Fibroblast of lung (primary cell): ENCODE measurements at regions not wholly inside any gene's neighbourhood (a gene's known extent, or its start where the extent isn't known, plus 50 kb on each side); places are given as distances from the start of the nearest gene placed in this dataset.
A peak's percentile ranks its signal among the peaks of the same experiment; 100 is the strongest.

ENCODE experiments used
- DNase-seq, 2 donors: peaks; one replicate each; pipeline versions ENCODE4 v3.0.0 to v3.0.0-alpha.2; 2010; ENCODE audit warnings: low read depth in 2 of 2
- H2AFZ ChIP-seq: 2 replicates; pipeline ENCODE4 v1.5.1; 2012; ENCODE audit warnings: low read length, control low read depth, inconsistent platforms
- H3K27ac ChIP-seq: 2 replicates; pipeline ENCODE4 v1.5.1; 2011; ENCODE audit warnings: low read length, control low read depth; ENCODE audit not compliant: insufficient read depth
- H3K27me3 ChIP-seq: 2 replicates; pipeline ENCODE4 v1.5.1; 2011; ENCODE audit warnings: mild to moderate bottlenecking, low read length; ENCODE audit not compliant: control insufficient read depth, insufficient read depth
- H3K36me3 ChIP-seq: 2 replicates; pipeline ENCODE4 v1.5.1; 2011; ENCODE audit warnings: low read length; ENCODE audit not compliant: control insufficient read depth, insufficient read depth
- H3K4me1 ChIP-seq: 2 replicates; pipeline ENCODE4 v1.5.1; 2011; ENCODE audit warnings: low read length; ENCODE audit not compliant: control insufficient read depth, insufficient read depth; ENCODE audit errors: extremely low read depth
- H3K4me2 ChIP-seq: 2 replicates; pipeline ENCODE4 v1.5.1; 2011; ENCODE audit warnings: low read length, control low read depth; ENCODE audit not compliant: insufficient read depth; ENCODE audit errors: extremely low read depth
- H3K4me3 ChIP-seq, 4 experiments: fragments of 200-600 bp in 1 of 4; sonication (generic) in 1 of 4; replicated peaks in 1 of 4; 2 replicates each; pipeline ENCODE4 v1.5.1; 2011 to 2016; ENCODE audit warnings: low read length in 4 of 4, low read depth in 3 of 4, mild to moderate bottlenecking in 3 of 4, control low read depth in 2 of 4, inconsistent platforms in 1 of 4, mixed read lengths in 1 of 4; ENCODE audit not compliant: insufficient read depth in 1 of 4; ENCODE audit errors: control extremely low read depth in 1 of 4
- H3K79me2 ChIP-seq: 2 replicates; pipeline ENCODE4 v1.5.1; 2012; ENCODE audit warnings: mild to moderate bottlenecking, low read length, inconsistent platforms; ENCODE audit not compliant: control insufficient read depth, insufficient read depth
- H3K9ac ChIP-seq: 2 replicates; pipeline ENCODE4 v1.5.1; 2011; ENCODE audit warnings: mild to moderate bottlenecking, low read length, control low read depth; ENCODE audit not compliant: insufficient read depth
- H3K9me3 ChIP-seq: 2 replicates; pipeline ENCODE4 v1.5.1; 2012; ENCODE audit warnings: low read depth, low read length; ENCODE audit not compliant: control insufficient read depth, insufficient read depth
- H4K20me1 ChIP-seq: 2 replicates; pipeline ENCODE4 v1.5.1; 2011; ENCODE audit warnings: low read length; ENCODE audit not compliant: control insufficient read depth, insufficient read depth; ENCODE audit errors: extremely low read depth
- EZH2 ChIP-seq: IDR thresholded peaks from 2 replicates; pipeline ENCODE4 v1.5.1; 2012; ENCODE audit warnings: low read length, control low read depth, mild to moderate bottlenecking; ENCODE audit errors: missing control alignments
- TF ChIP-seq, protein P1 (sequence below), 2 donors: IDR thresholded peaks in 1 of 2; conservative IDR thresholded peaks in 1 of 2; 1 replicate in 1 of 2; 2 replicates in 1 of 2; pipeline ENCODE4 v1.5.1; 2011 to 2012; ENCODE audit warnings: low read length in 2 of 2, control low read depth in 1 of 2, inconsistent platforms in 1 of 2, low read depth in 1 of 2, mild to moderate bottlenecking in 1 of 2

DNA sequence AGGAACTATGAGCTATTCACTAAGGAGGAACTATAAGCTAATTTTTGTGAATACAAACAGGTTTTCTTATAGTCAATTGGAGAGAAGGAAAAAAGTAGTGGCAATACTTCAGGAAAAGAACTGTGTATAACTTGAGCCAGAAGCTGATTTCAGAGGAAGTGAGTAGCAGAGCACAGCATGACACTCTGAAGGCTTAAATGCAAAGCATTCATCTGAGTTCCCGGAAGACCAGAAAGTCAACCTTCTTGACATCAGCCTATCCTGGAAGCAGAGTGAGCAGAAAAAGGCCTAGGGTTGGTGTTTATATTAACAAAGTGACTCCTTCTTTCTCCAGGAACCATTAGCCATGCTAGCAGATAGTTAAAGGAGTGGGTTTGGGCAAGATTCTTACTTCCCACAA, 545.2 kb downstream of the MRPL39 start:
- no peaks in the 10 kb centered on the region for H3K27me3 ChIP-seq
- no peak overlapping the region for H2AFZ ChIP-seq
- no peaks in the 10 kb centered on the region for H3K79me2 ChIP-seq
- H3K4me1 ChIP-seq = no peaks in the 10 kb centered on the region
- no peak overlapping the region for H3K27ac ChIP-seq
- H3K4me3 ChIP-seq = no peak overlapping the region
- H3K4me2 ChIP-seq = no peak overlapping the region
- no peaks in the 10 kb centered on the region for H3K36me3 ChIP-seq
- peak in 1 of 2 donors; percentile 37 for DNase-seq
- H4K20me1 ChIP-seq = no peaks in the 10 kb centered on the region
- no peaks in the 10 kb centered on the region for H3K9me3 ChIP-seq
- TF ChIP-seq EZH2 = no peak
- TF ChIP-seq, protein P1, sequence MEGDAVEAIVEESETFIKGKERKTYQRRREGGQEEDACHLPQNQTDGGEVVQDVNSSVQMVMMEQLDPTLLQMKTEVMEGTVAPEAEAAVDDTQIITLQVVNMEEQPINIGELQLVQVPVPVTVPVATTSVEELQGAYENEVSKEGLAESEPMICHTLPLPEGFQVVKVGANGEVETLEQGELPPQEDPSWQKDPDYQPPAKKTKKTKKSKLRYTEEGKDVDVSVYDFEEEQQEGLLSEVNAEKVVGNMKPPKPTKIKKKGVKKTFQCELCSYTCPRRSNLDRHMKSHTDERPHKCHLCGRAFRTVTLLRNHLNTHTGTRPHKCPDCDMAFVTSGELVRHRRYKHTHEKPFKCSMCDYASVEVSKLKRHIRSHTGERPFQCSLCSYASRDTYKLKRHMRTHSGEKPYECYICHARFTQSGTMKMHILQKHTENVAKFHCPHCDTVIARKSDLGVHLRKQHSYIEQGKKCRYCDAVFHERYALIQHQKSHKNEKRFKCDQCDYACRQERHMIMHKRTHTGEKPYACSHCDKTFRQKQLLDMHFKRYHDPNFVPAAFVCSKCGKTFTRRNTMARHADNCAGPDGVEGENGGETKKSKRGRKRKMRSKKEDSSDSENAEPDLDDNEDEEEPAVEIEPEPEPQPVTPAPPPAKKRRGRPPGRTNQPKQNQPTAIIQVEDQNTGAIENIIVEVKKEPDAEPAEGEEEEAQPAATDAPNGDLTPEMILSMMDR (conservative IDR thresholded peaks at IDR 0.05 in 1 of 2, IDR thresholded peaks at IDR 0.05 in 1 of 2; ENCODE audit: low read depth in 1 of 2, low read length in 2 of 2) = no peak
- no peak overlapping the region for H3K9ac ChIP-seq

DNA sequence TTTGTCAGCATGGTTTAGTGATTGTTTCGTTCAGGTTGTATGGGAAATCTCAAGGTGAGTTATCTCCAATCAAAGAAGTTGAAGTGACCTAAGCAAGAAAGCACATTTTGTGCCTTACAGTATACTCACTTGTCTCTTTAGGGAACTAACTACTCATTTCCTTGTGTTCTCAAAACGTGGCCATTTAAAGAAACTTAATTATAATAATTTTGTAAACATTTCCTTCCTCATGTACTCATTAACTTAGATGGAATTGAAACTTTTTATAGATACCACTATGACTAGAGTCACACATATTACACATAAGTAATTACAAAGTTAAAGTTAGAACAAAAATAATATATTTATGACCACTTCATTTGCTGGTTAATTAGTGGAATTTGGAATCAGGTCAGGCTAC, 552.6 kb downstream of the MRPL39 start:
- Histone ChIP-seq H3K27me3 (no peaks in the 10 kb centered on the region), H3K4me1 (no peaks in the 10 kb centered on the region), H2AFZ (no peak overlapping the region), H3K4me2 (no peak overlapping the region), H3K4me3 (no peak overlapping the region), H4K20me1 (no peaks in the 10 kb centered on the region), H3K9ac (no peak overlapping the region), H3K27ac (no peak overlapping the region), H3K9me3 (no peaks in the 10 kb centered on the region), H3K36me3 (no peaks in the 10 kb centered on the region), H3K79me2 (no peaks in the 10 kb centered on the region)
- DNase-seq = no peak
- no peak for TF ChIP-seq EZH2
- TF ChIP-seq, protein P1 (conservative IDR thresholded peaks at IDR 0.05 in 1 of 2, IDR thresholded peaks at IDR 0.05 in 1 of 2; ENCODE audit: low read depth in 1 of 2, low read length in 2 of 2) = no peak

DNA sequence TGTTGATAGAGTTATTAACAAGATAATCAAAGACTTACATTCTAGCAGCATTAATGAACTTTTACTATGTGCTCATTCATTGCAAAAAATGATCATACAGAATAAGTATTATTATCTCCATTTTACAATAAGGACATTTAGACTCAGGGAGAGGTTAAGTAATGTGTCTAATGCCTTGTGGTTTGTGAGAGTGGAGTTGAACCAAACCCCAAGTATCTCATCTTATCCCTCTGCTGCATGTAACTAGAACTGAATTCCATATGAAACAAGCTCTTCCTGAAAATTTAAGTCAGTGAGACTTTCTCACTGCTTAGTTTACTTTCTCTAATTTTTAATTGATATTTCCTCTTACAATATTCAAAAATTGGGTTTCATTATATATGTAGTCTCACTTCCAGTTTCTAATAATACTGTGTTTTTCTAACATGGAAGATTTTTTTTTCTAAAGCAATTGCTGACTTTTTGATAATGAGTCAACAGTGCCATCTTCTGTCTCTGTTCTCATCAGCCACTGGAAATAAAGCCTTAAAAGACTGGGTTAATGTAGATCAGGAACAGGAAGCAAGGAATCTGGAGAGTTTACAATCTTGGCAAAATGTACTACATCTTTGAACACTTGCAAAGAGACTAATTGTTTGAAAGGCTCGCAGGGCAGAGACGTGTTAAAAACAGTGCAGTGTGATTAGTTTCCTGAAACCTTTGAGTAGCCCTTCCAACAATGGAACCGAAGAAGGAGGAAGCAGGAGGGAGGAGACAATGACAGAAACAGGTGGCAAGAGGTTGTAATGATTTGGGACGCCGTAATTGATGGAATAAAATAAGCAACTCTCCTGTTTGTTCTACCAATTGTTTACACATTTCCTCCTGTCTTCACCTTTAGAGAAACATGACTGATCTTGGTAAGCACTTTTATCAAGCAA, 567.6 kb downstream of the MRPL39 start:
- Histone ChIP-seq H3K9ac (no peak overlapping the region), H3K27me3 (no peaks in the 10 kb centered on the region), H3K36me3 (no peaks in the 10 kb centered on the region), H3K79me2 (no peaks in the 10 kb centered on the region), H3K9me3 (no peaks in the 10 kb centered on the region), H3K4me3 (no peak overlapping the region), H2AFZ (no peak overlapping the region), H3K27ac (no peak overlapping the region), H4K20me1 (no peaks in the 10 kb centered on the region), H3K4me2 (no peak overlapping the region), H3K4me1 (no peaks in the 10 kb centered on the region)
- DNase-seq = peak; percentile 42 to 53
- TF ChIP-seq, protein P1 (conservative IDR thresholded peaks at IDR 0.05 in 1 of 2, IDR thresholded peaks at IDR 0.05 in 1 of 2; ENCODE audit: low read depth in 1 of 2, low read length in 2 of 2) = peak in 1 of 2 donors; percentile 41
- no peak for TF ChIP-seq EZH2
